Ovary (tissue), 3 donors: ENCODE measurements at regions not wholly inside any gene's neighbourhood (a gene's known extent, or its start where the extent isn't known, plus 50 kb on each side); places are given as distances from the start of the nearest gene placed in this dataset.

Source experiments
- EP300 ChIP-seq: sonication (generic); formaldehyde crosslinking; IDR thresholded peaks from one replicate; pipeline ENCODE4 v1.6.1; 2017; ENCODE audit warnings: antibody characterized with exemption
- POLR2A ChIP-seq: fragments of 450-650 bp; IDR thresholded peaks from one replicate; pipeline ENCODE4 v1.6.1; 2017; ENCODE audit warnings: antibody characterized with exemption, mild to moderate bottlenecking, moderate library complexity
- TF ChIP-seq, protein P1 (sequence below), 3 donors: fragments of 450-650 bp in 2 of 3; fragments of 200-600 bp in 1 of 3; IDR thresholded peaks; one replicate each; pipeline versions ENCODE4 v1.5.1 to v1.8.0; 2016 to 2022; ENCODE audit warnings: antibody characterized with exemption in 3 of 3, mild to moderate bottlenecking in 1 of 3
- donor health status: DM: no; HTN: no; CAD: no.

DNA sequence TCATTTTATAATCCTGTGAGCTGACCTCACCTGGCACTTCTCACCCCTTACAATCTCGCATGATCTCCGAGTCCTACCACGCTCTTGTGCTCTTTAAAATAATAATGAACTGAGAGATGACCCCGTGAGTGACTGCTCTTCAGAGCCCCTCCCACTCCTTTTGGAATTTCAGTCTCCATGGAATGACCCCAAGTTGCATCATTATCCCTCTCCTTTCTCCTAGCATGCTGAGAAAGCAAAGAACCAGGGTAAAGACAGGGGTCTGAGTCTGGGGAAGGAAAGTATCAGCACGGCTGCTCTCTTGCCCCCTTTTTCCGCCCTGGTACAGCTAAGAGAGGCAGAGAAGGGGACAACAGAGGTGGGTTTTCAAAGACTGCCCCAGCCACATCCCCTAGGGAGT, 178.3 kb upstream of the PLEKHA5 start:
- no peak for TF ChIP-seq POLR2A
- TF ChIP-seq, protein P1, sequence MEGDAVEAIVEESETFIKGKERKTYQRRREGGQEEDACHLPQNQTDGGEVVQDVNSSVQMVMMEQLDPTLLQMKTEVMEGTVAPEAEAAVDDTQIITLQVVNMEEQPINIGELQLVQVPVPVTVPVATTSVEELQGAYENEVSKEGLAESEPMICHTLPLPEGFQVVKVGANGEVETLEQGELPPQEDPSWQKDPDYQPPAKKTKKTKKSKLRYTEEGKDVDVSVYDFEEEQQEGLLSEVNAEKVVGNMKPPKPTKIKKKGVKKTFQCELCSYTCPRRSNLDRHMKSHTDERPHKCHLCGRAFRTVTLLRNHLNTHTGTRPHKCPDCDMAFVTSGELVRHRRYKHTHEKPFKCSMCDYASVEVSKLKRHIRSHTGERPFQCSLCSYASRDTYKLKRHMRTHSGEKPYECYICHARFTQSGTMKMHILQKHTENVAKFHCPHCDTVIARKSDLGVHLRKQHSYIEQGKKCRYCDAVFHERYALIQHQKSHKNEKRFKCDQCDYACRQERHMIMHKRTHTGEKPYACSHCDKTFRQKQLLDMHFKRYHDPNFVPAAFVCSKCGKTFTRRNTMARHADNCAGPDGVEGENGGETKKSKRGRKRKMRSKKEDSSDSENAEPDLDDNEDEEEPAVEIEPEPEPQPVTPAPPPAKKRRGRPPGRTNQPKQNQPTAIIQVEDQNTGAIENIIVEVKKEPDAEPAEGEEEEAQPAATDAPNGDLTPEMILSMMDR (IDR thresholded peaks at IDR 0.05), result no peak
- no peak for TF ChIP-seq EP300
